GM21737 (cell line): ENCODE measurements at regions not wholly inside any gene's neighbourhood (a gene's known extent, or its start where the extent isn't known, plus 50 kb on each side); places are given as distances from the start of the nearest gene placed in this dataset.

ENCODE experiments used
- ATAC-seq: cut with Tn5 transposase; IDR thresholded peaks from one replicate; pipeline ENCODE4 v1.9.1; 2021; ENCODE audit warnings: mild to moderate bottlenecking, moderate library complexity; ENCODE audit not compliant: unreplicated experiment

- no peak for ATAC-seq
Measured at GRCh38 chr3:5304188-5304587, 116.7 kb downstream of the EDEM1 start.

GRCh38 chr3:5304789-5305683 is 117.5 kb downstream of the EDEM1 start:
- ATAC-seq, result peak; percentile 63

- ATAC-seq, result peak; percentile 18
Measured at GRCh38 chr3:5305684-5305989, 118.1 kb downstream of the EDEM1 start.

- no peak for ATAC-seq
Measured at GRCh38 chr3:5309171-5309570, 121.7 kb downstream of the EDEM1 start.

- no peak for ATAC-seq
Measured at GRCh38 chr3:5309602-5310001, 122.1 kb downstream of the EDEM1 start.

- ATAC-seq, result no peak
Measured at GRCh38 chr3:5310509-5310908, 123.0 kb downstream of the EDEM1 start.

- ATAC-seq, result no peak
Measured at GRCh38 chr3:5312290-5312689, 124.8 kb downstream of the EDEM1 start.

GRCh38 chr3:5314897-5315296 is 127.4 kb downstream of the EDEM1 start:
- no peak for ATAC-seq

- ATAC-seq, result no peak
Measured at GRCh38 chr3:5317557-5317956, 130.1 kb downstream of the EDEM1 start.

GRCh38 chr3:5319454-5319853 is 131.9 kb downstream of the EDEM1 start:
- no peak for ATAC-seq

GRCh38 chr3:5321666-5322340 is 134.3 kb downstream of the EDEM1 start:
- ATAC-seq, result no peak

GRCh38 chr3:5324780-5325179 is 137.3 kb downstream of the EDEM1 start:
- no peak for ATAC-seq

GRCh38 chr3:5330152-5330810 is 142.8 kb downstream of the EDEM1 start:
- ATAC-seq, result no peak

GRCh38 chr3:5331567-5332269 is 144.2 kb downstream of the EDEM1 start:
- ATAC-seq, result no peak

- no peak for ATAC-seq
Measured at GRCh38 chr3:5332270-5332956, 144.9 kb downstream of the EDEM1 start.

- ATAC-seq, result no peak
Measured at GRCh38 chr3:5339967-5340535, 152.5 kb downstream of the EDEM1 start.

GRCh38 chr3:5341610-5342009 is 154.1 kb downstream of the EDEM1 start:
- no peak for ATAC-seq

- no peak for ATAC-seq
Measured at GRCh38 chr3:5343459-5343858, 156.0 kb downstream of the EDEM1 start.

- no peak for ATAC-seq
Measured at GRCh38 chr3:5344707-5345106, 157.2 kb downstream of the EDEM1 start.

- no peak for ATAC-seq
Measured at GRCh38 chr3:5347486-5347885, 160.0 kb downstream of the EDEM1 start.
